Upper lobe of left lung (tissue), 4 donors: ENCODE measurements at regions not wholly inside any gene's neighbourhood (a gene's known extent, or its start where the extent isn't known, plus 50 kb on each side); places are given as distances from the start of the nearest gene placed in this dataset.

Experiments
- CTCF ChIP-seq, 6 experiments: fragments of 450-650 bp in 4 of 6; fragments of 200-600 bp in 2 of 6; sonication (generic) in 2 of 6; IDR thresholded peaks; one replicate each; pipeline ENCODE4 v1.5.1; 2016 to 2019; ENCODE audit warnings: antibody characterized with exemption in 6 of 6
- EP300 ChIP-seq, 4 donors: sonication (generic); formaldehyde crosslinking; IDR thresholded peaks; one replicate each; pipeline ENCODE4 v1.5.1; 2017; ENCODE audit warnings: antibody characterized with exemption in 4 of 4, control low read depth in 2 of 4
- POLR2A ChIP-seq, 4 donors: fragments of 450-650 bp; IDR thresholded peaks; one replicate each; pipeline ENCODE4 v1.5.1; 2016 to 2017; ENCODE audit warnings: antibody characterized with exemption in 4 of 4, mild to moderate bottlenecking in 2 of 4
- POLR2AphosphoS5 ChIP-seq, 2 donors: sonication (generic); formaldehyde crosslinking; IDR thresholded peaks; one replicate each; pipeline ENCODE4 v1.5.1; 2017; ENCODE audit warnings: antibody characterized with exemption in 2 of 2

- TF ChIP-seq CTCF (IDR thresholded peaks at IDR 0.05) (no peak), EP300 (IDR thresholded peaks at IDR 0.05) (no peak), POLR2A (IDR thresholded peaks at IDR 0.05) (no peak), POLR2AphosphoS5 (IDR thresholded peaks at IDR 0.05) (no peak)
Observed at GRCh38 chr10:44761076-44761475, 150.1 kb upstream of the TMEM72 start.
